ENCODE measurements at regions not wholly inside any gene's neighbourhood (a gene's known extent, or its start where the extent isn't known, plus 50 kb on each side); places are given as distances from the start of the nearest gene placed in this dataset.
A peak's percentile ranks its signal among the peaks of the same experiment; 100 is the strongest.
"Not testable (repeated sequence)": the region's sequence is repeated elsewhere in the genome, so short reads cannot be mapped to it uniquely, and the experiment has no call there.

GRCh38 chr16:9345880-9346279, 254.4 kb downstream of the HAPSTR1 start:
- DNase-seq, result no peak

GRCh38 chr16:9348912-9349311, 257.5 kb downstream of the HAPSTR1 start:
- DNase-seq, result no peak

GRCh38 chr16:9349373-9349960, 258.0 kb downstream of the HAPSTR1 start:
- DNase-seq, result not testable (repeated sequence)

DNA sequence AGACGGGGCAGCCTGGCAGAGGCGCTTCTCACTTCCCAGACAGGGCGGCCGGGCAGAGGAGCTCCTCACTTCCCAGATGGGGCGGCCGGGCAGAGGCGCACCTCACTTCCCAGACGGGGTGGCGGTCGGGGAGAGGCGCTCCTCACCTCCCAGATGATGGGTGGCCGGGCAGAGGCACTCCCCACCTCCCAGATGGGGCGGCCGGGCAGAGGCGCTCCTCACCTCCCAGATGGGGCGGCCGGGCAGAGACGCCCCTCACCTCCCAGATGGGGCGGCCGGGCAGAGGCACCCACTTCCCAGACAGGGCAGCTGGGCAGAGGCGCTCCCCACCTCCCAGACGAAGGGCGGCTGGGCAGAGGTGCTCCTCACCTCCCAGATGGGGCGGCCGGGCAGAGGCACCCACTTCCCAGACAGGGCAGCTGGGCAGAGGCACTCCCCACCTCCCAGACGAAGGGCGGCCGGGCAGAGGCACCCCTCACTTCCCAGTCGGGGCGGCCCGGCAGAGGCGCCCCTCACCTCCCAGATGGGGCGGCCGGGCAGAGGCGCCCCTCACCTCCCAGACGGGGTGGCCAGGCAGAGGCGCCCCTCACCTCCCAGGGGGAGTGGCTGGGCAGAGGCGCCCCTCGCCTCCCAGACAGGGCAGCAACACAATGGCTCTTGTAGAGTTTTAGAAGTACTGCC, 258.8 kb downstream of the HAPSTR1 start:
- not testable (repeated sequence) for DNase-seq

DNA sequence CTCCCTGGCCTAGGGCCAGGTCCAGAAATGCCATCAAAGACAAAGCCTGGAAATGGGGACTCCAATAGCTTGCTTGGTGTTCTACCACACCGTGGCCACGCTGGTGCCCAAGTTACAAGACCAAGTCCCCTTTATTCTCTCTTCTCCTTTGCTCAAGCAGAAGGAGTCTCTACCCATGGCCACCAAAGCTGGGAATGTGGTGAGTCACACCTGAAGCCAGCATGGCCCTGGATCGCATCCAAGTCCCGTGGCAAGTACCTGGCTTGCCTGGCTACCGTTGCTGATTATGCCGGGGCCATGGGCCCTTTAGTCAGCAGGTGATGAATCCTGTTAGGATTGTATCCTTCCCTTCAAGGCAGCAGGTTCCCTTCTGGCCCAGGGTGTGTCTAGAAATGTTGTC, 260.0 kb downstream of the HAPSTR1 start:
- no peak for DNase-seq

DNA sequence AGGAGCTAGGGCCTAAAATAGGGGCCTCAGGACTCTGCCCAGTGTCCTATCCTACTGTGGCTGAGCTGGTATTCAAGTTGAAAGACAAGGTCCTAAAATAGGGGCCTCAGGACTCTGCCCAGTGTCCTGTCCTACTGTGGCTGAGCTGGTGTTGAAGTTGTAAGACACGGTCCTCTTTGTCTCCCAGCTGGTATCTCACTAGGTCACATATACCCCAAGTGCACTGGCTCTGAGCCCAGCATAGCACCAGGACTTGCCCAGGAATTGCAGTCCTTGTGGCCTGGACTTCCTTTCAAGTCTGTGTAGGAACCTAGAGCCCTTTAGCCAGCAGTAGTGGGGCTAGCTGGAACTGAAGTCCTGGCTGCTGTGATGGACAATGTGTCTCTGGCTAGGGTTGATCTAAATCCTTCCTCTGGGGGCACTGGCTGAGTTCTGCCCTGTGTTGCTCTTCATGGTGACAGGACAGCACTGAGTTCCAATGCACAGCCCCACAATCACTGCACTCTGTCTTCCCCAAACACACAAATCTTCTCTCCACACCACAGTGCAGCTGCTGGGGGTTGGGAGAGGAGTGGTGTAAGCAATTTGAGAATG, 260.5 kb downstream of the HAPSTR1 start:
- DNase-seq, result no peak

DNA sequence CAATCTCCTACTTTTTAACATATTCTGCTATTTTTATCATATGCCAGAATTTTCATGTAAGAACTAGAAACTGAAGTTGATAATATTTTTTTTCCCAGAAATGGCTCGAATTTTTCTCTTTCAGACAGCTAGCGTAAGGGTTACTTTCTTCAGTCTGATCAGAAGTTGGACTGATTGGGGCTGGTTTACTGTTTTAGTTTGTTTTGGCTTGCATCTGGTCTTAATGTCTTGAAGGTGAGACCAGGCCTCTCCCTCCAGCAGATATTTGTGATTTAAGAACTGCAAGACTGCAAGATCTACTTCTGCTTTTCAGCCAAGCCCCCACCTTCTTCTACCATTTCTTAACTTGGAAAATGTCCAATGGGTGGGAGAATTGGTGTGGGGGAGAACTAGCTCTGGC, 266.4 kb downstream of the HAPSTR1 start:
- DNase-seq, result no peak

DNA sequence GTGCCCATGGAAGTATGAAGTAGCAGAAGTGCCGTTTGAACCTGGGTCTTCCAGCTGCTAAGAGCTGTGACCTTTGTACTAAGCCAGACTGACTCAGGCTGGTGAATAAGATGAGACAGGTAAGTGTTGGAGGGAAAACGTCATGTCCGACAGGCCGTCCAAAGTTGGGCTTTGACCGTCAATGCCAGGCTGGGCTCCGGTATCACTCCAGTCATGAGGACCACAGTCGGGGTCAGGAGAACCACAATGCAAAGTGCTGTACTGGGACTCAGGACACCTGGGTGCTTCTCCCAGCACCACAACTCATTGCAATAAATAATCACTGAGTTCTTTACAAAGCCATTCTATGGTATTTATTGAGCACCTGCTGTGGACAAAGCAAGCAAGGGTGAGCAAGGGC, 268.6 kb downstream of the HAPSTR1 start:
- no peak for DNase-seq

- no peak for DNase-seq
Measured at GRCh38 chr16:9362050-9362449, 270.6 kb downstream of the HAPSTR1 start.

GRCh38 chr16:9362604-9363003, 271.2 kb downstream of the HAPSTR1 start:
- DNase-seq, result no peak

- DNase-seq, result no peak
Measured at GRCh38 chr16:9363520-9363919, 272.1 kb downstream of the HAPSTR1 start.

GRCh38 chr16:9364721-9365369, 273.4 kb downstream of the HAPSTR1 start:
- DNase-seq, result no peak

DNA sequence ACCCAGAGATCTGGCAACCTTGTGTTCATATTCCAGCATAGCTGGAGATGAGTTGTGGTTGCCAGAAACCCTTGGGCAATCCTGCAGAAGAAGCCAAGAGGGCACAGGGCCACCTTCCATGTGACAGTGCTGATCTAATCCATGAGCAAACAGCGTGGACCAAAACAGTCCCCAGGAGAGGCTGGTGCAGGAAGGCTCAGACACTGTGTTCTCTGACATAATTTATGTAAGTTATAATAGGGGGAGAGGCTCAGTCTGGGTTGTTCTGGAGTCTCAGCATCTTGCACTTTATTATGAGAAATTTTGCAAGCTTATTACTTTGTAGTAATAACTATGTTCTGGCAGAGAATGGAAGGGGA, 273.9 kb downstream of the HAPSTR1 start:
- no peak for DNase-seq

DNA sequence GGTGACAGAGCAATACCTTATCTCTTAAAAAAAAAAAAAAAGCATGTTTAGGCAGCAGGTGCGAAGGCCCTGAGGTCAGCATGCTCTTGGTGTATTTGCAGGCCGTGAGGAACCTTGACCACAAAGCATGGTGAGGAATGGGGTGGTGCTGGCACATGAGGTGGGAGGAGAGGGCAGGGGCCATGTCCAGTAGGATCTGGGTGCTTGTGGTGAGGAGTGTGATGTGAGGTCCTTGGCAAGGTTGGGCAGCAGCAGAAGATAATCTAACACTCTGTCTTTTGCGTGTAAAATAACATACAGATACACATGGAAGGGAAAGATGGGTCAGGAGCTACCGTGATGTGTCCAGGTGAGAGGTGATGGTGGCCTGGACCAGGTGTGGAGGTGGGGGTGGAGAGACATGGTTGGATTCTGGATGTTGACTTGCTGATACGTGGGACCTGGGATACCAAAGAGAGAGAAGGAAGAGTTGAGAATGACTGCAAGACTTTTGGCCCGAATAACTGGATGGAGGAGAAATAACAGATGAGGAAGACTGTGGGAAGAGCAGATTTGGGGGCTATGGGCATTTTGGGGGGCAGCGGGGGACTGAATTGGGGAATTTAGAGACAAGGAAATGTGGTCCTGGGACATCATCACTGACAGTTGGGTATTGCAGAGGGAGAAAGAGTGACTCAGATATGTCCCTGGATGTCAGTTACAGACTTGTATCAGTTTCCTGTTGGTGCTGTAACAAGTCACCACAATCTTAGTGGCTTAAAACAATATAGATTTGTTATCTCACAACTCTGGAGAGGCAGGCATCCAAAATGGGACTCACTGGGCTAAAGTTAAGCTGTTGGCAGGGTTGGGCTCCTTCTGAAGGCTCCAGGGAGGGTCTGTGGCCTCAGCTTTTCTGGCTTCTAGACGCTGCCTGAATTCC, 274.9 kb downstream of the HAPSTR1 start:
- DNase-seq, result no peak

GRCh38 chr16:9370061-9370491, 278.6 kb downstream of the HAPSTR1 start:
- DNase-seq, result peak; percentile 17

GRCh38 chr16:9371713-9372448, 280.4 kb downstream of the HAPSTR1 start:
- DNase-seq, result no peak

- no peak for DNase-seq
Measured at GRCh38 chr16:9372934-9373890, 281.8 kb downstream of the HAPSTR1 start.

DNA sequence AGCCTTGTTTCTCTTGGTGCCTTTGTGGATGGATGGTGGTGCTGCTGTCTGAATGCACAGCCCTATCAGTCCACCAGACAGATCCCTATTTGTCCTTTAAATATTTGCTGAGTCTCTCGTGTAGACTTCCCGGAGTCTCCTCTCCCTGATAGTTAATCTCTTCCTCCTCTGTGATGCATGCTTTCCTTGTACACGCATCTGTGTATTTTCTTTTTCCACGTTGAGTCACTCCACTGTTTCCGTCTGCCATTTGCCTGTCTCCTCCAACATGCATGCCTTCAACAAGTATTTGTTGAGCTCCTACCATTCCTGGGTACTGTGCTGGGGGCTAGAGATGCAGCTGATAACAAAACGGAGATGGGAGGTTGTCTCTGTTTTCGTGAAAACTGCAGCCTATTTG, 282.6 kb downstream of the HAPSTR1 start:
- DNase-seq, result no peak

DNA sequence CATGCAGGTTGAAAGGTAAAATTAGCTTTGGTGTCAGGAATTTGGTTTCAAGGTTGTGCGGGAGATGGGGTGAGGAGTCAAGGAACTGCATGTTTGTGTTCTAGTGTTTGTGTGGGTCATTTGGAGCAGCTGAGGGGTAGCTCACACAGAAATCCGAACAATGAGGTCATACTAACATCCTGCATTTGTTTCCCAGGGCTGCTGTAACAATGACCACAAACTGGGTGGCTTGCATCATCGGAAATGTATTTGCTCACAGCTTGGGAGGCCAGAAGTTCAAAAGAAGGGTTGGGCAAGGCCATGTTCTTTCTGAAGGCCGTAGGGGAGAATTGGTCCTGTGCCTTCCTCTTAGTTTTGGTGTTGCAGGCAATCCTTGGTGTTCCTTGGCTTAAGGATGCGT, 287.4 kb downstream of the HAPSTR1 start:
- no peak for DNase-seq

- DNase-seq, result no peak
Measured at GRCh38 chr16:9380221-9380620, 288.8 kb downstream of the HAPSTR1 start.

DNA sequence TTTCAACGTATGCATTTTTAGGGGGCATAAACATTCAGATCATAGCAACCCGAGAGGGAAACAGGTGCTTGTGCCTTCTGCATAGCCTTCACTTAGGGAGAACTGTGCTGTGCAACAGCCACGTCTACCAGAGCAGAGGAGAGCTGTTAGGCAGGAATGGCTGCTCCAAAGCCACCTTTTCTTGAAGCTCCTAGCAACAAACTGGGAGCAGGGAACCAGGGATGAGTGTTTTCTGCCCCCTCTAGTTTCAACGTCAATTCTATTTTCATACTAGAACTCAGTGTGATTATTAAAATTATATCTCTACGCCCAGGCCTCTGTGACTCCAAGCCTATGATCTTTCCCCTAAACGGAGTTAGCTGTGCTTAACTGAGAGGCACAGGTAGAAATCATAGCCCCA, 290.0 kb downstream of the HAPSTR1 start:
- DNase-seq, result no peak

All from NCI-H2171 treated with DMSO at 0.1 percent for 48 hours (cell line).